A673 (cell line): ENCODE measurements at regions not wholly inside any gene's neighbourhood (a gene's known extent, or its start where the extent isn't known, plus 50 kb on each side); places are given as distances from the start of the nearest gene placed in this dataset.

Experiments
- BruUV-seq: library from RNA; stranded (reverse); fragments of 400-500 nt; replicated peaks from 2 replicates; lab custom pipeline; 2021; lab: Mats Ljungman, UMichigan
- CTCF ChIA-PET: fragments of 300-600 bp; sonication (Branson Sonifier 250); formaldehyde crosslinking; loops from one replicate; lab custom pipeline; 2022; ENCODE audit warnings: antibody characterized with exemption; lab: Charles Lee
- POLR2A ChIA-PET: fragments of 300-600 bp; sonication (Branson Sonifier 250); formaldehyde crosslinking; loops from one replicate; lab custom pipeline; 2022; ENCODE audit warnings: antibody characterized with exemption; ENCODE audit not compliant: low non-redundant PET; lab: Charles Lee
- DNase-seq: peaks from one replicate; pipeline ENCODE4 v3.0.0-alpha.2; 2015; ENCODE audit warnings: low spot score
- H3K27ac ChIP-seq: fragments of 200-600 bp; sonication (generic); 2 replicates; pipeline ENCODE4 v1.5.1; 2016; ENCODE audit warnings: mixed run types, low read depth, mild to moderate bottlenecking, mixed read lengths, antibody characterized with exemption, low read length; ENCODE audit not compliant: poor library complexity, severe bottlenecking
- H3K27me3 ChIP-seq: fragments of 200-600 bp; sonication (generic); replicated peaks from 2 replicates; pipeline ENCODE4 v1.6.1; 2017; ENCODE audit warnings: mixed run types, low read depth, mild to moderate bottlenecking, mixed read lengths, antibody characterized with exemption, low read length; ENCODE audit not compliant: insufficient read depth, poor library complexity
- H3K36me3 ChIP-seq: fragments of 200-600 bp; sonication (generic); 2 replicates; pipeline ENCODE4 v1.6.1; 2016; ENCODE audit warnings: mixed run types, mild to moderate bottlenecking, mixed read lengths, antibody characterized with exemption, low read length; ENCODE audit not compliant: insufficient read depth, poor library complexity, severe bottlenecking
- H3K4me1 ChIP-seq: fragments of 200-600 bp; sonication (generic); 2 replicates; pipeline ENCODE4 v1.6.1; 2017; ENCODE audit warnings: mixed run types, mild to moderate bottlenecking, mixed read lengths, antibody characterized with exemption, low read length; ENCODE audit not compliant: insufficient read depth, poor library complexity, severe bottlenecking
- H3K4me3 ChIP-seq: fragments of 200-600 bp; sonication (generic); 2 replicates; pipeline ENCODE4 v1.5.1; 2016; ENCODE audit warnings: low read depth, mixed run types, mild to moderate bottlenecking, mixed read lengths, low read length; ENCODE audit not compliant: poor library complexity, severe bottlenecking
- H3K9me3 ChIP-seq: fragments of 200-600 bp; sonication (generic); 2 replicates; pipeline ENCODE4 v1.6.1; 2016; ENCODE audit warnings: mixed run types, low read depth, mild to moderate bottlenecking, mixed read lengths, antibody characterized with exemption, low read length; ENCODE audit not compliant: poor library complexity, severe bottlenecking
- CTCF ChIP-seq: fragments of 300-800, 200-600 bp; sonication (generic); conservative IDR thresholded peaks from 2 replicates; pipeline ENCODE4 v1.5.1; 2017; ENCODE audit warnings: low read depth, mild to moderate bottlenecking, antibody characterized with exemption, low read length, moderate library complexity, mixed read lengths
- EZH2 ChIP-seq: fragments of 200-600 bp; sonication (generic); IDR thresholded peaks from 2 replicates; pipeline ENCODE4 v1.6.1; 2017; ENCODE audit warnings: borderline replicate concordance, low read depth, mild to moderate bottlenecking, mixed read lengths, antibody characterized with exemption, low read length; ENCODE audit not compliant: poor library complexity, severe bottlenecking
- intact Hi-C: fragments of 100-400 bp; cut with micrococcal nuclease; formaldehyde crosslinking; loops from one replicate; pipeline ENCODE4 v1.10.0; 2022; ENCODE audit not compliant: unreplicated experiment

- CTCF ChIA-PET = no interaction called here
- no peak overlapping the region for H3K27ac ChIP-seq
- BruUV-seq = no TSS peak
Observed at GRCh38 chr7:86534641-86535040, 109.1 kb upstream of the GRM3 start.

GRCh38 chr7:86504229-86504628, 139.5 kb upstream of the GRM3 start:
- POLR2A ChIA-PET = no interaction called here
- no peak for TF ChIP-seq EZH2
- no peak for TF ChIP-seq CTCF

More at GRCh38 chr7:86534641-86535040, 109.1 kb upstream of the GRM3 start:
- no peaks in the 10 kb centered on the region for H3K4me1 ChIP-seq
- POLR2A ChIA-PET = no interaction called here
- DNase-seq = no peak
- no peaks in the 10 kb centered on the region for H3K27me3 ChIP-seq
- intact Hi-C loops = no loop called here
- H3K4me3 ChIP-seq = no peak overlapping the region
- no peak for TF ChIP-seq CTCF
- TF ChIP-seq EZH2 = no peak
- no peaks in the 10 kb centered on the region for H3K9me3 ChIP-seq
- H3K36me3 ChIP-seq = no peaks in the 10 kb centered on the region

GRCh38 chr7:86499986-86500385, 143.7 kb upstream of the GRM3 start:
- Histone ChIP-seq H3K27ac (no peak overlapping the region), H3K27me3 (peaks cover 43% of the 10 kb centered on the region), H3K9me3 (no peaks in the 10 kb centered on the region), H3K4me3 (no peak overlapping the region), H3K36me3 (no peaks in the 10 kb centered on the region), H3K4me1 (no peaks in the 10 kb centered on the region)
- CTCF ChIA-PET = no interaction called here
- POLR2A ChIA-PET = no interaction called here
- TF ChIP-seq EZH2 (no peak), CTCF (no peak)
- intact Hi-C loops = no loop called here
- no TSS peak for BruUV-seq
- no peak for DNase-seq

More at GRCh38 chr7:86504229-86504628, 139.5 kb upstream of the GRM3 start:
- no peaks in the 10 kb centered on the region for H3K36me3 ChIP-seq
- DNase-seq = no peak
- no TSS peak for BruUV-seq
- H3K27me3 ChIP-seq = peaks cover 14% of the 10 kb centered on the region
- intact Hi-C loops = no loop called here
- CTCF ChIA-PET = no interaction called here
- no peaks in the 10 kb centered on the region for H3K9me3 ChIP-seq
- no peak overlapping the region for H3K4me3 ChIP-seq
- H3K4me1 ChIP-seq = no peaks in the 10 kb centered on the region
- H3K27ac ChIP-seq = no peak overlapping the region
